A549 (cell line): ENCODE measurements at regions not wholly inside any gene's neighbourhood (a gene's known extent, or its start where the extent isn't known, plus 50 kb on each side); places are given as distances from the start of the nearest gene placed in this dataset.

ENCODE experiments used
- ATAC-seq, 2 experiments: fragments of 200-7000 bp in 1 of 2; fragments of >200 bp in 1 of 2; cut with Nextera tagmentation in 1 of 2; cut with Tn5 transposase in 1 of 2; 3 replicates each; pipeline versions ENCODE4 v1.8.0 to v1.9.1; 2018 to 2020; ENCODE audit warnings: mild to moderate bottlenecking in 1 of 2, moderate library complexity in 1 of 2
- CTCF ChIA-PET: fragments of 300-600 bp; sonication (Branson Sonifier 250); formaldehyde crosslinking; extraction: SDS; loops from one replicate; lab custom pipeline; 2021; ENCODE audit warnings: antibody characterized with exemption, inconsistent platforms; lab: Yijun Ruan, JAX
- POLR2A ChIA-PET: fragments of 350-600 bp; formaldehyde crosslinking; extraction: SDS; loops from one replicate; lab custom pipeline; 2021; ENCODE audit warnings: antibody characterized with exemption, inconsistent platforms; lab: Yijun Ruan, JAX
- DNase-seq, 2 experiments: peaks; one replicate each; pipeline versions ENCODE4 v3.0.0 to v3.0.0-alpha.2; 2011 to 2016; ENCODE audit warnings: low read depth in 1 of 2, low spot score in 1 of 2
- FAIRE-seq: peaks from 2 replicates; lab custom pipeline; 2011; peaks lifted over from hg19 to GRCh38; lab: Jason Lieb, UNC
- H3K27ac ChIP-seq, 2 experiments: fragments of >200 bp; sonication (Bioruptor Twin); formaldehyde crosslinking; 3 replicates each; pipeline ENCODE4 v1.5.1; 2016 to 2017
- H3K4me1 ChIP-seq: fragments of >200 bp; sonication (Bioruptor Twin); formaldehyde crosslinking; 3 replicates; pipeline ENCODE4 v1.6.1; 2016
- H3K4me2 ChIP-seq: fragments of >200 bp; sonication (Bioruptor Twin); formaldehyde crosslinking; 3 replicates; pipeline ENCODE4 v1.6.1; 2016
- H3K4me3 ChIP-seq: fragments of >200 bp; sonication (Bioruptor Twin); formaldehyde crosslinking; 3 replicates; pipeline ENCODE4 v1.5.1; 2016
- H3K9me3 ChIP-seq: fragments of >200 bp; sonication (Bioruptor Twin); formaldehyde crosslinking; 3 replicates; pipeline ENCODE4 v1.6.1; 2016
- BHLHE40 ChIP-seq: IDR thresholded peaks from 2 replicates; pipeline ENCODE4 v1.6.1; 2012; ENCODE audit warnings: low read depth, low read length, inconsistent platforms
- CBX2 ChIP-seq: fragments of 200-600 bp; sonication (generic); IDR thresholded peaks from 2 replicates; pipeline ENCODE4 v1.6.1; 2016; ENCODE audit warnings: low read depth, mild to moderate bottlenecking, borderline replicate concordance
- CHD4 ChIP-seq: fragments of 200-600 bp; sonication (generic); IDR thresholded peaks from 2 replicates; pipeline ENCODE4 v1.6.1; 2016; ENCODE audit warnings: antibody characterized with exemption, mild to moderate bottlenecking, borderline replicate concordance
- EHF ChIP-seq: fragments of 250-450 bp; sonication (Bioruptor Pico); IDR thresholded peaks from 2 replicates; pipeline ENCODE4 v1.5.0; 2020; ENCODE audit warnings: mild to moderate bottlenecking
- EP300 ChIP-seq, 2 experiments: fragments of >200 bp; sonication (Bioruptor Twin); formaldehyde crosslinking; IDR thresholded peaks; 2 replicates in 1 of 2; 3 replicates in 1 of 2; pipeline ENCODE4 v1.6.1; 2016 to 2017
- ESRRA ChIP-seq: fragments of 150-350 bp; IDR thresholded peaks from 2 replicates; pipeline ENCODE4 v1.6.1; 2014; ENCODE audit warnings: mild to moderate bottlenecking, low read length, borderline replicate concordance
- FOSL2 ChIP-seq, 2 experiments: fragments of 450-650 bp in 1 of 2; fragments of >200 bp in 1 of 2; sonication (Bioruptor Twin) in 1 of 2; formaldehyde crosslinking; IDR thresholded peaks; 2 replicates each; pipeline versions ENCODE4 v1.5.0 to v1.6.1; 2016 to 2020; ENCODE audit warnings: mild to moderate bottlenecking in 1 of 2, moderate library complexity in 1 of 2
- FOXS1 ChIP-seq: fragments of 250-450 bp; sonication (Bioruptor Pico); IDR thresholded peaks from 2 replicates; pipeline ENCODE4 v1.5.0; 2020; ENCODE audit warnings: mild to moderate bottlenecking, moderate library complexity
- GATA3 ChIP-seq: IDR thresholded peaks from 2 replicates; pipeline ENCODE4 v1.6.1; 2012; ENCODE audit warnings: borderline replicate concordance
- HDAC2 ChIP-seq: fragments of 200-600 bp; sonication (generic); IDR thresholded peaks from 2 replicates; pipeline ENCODE4 v1.6.1; 2016
- HOXB13 ChIP-seq: fragments of 250-450 bp; sonication (Bioruptor Pico); IDR thresholded peaks from 2 replicates; pipeline ENCODE4 v1.5.0; 2020; ENCODE audit warnings: low read depth, mild to moderate bottlenecking, moderate library complexity
- KDM1A ChIP-seq: fragments of 200-600 bp; sonication (generic); IDR thresholded peaks from 2 replicates; pipeline ENCODE4 v1.6.1; 2016; ENCODE audit warnings: low read depth, mild to moderate bottlenecking
- KDM5A ChIP-seq: fragments of 200-600 bp; sonication (generic); IDR thresholded peaks from 2 replicates; pipeline ENCODE4 v1.6.1; 2016; ENCODE audit warnings: antibody characterized with exemption, mild to moderate bottlenecking
- MYC ChIP-seq: IDR thresholded peaks from 2 replicates; pipeline ENCODE4 v1.6.1; 2012; ENCODE audit warnings: mild to moderate bottlenecking, inconsistent platforms, low read length, improper control_type of control experiment, borderline replicate concordance
- PHF8 ChIP-seq: fragments of 200-600 bp; sonication (generic); IDR thresholded peaks from 2 replicates; pipeline ENCODE4 v1.6.1; 2016; ENCODE audit warnings: low read depth, mild to moderate bottlenecking, antibody characterized with exemption, moderate library complexity, borderline replicate concordance
- POLR2AphosphoS2 ChIP-seq: conservative IDR thresholded peaks from 2 replicates; pipeline ENCODE4 v1.6.1; 2012; ENCODE audit warnings: low read length, improper control_type of control experiment, inconsistent platforms
- RARB ChIP-seq: fragments of 250-450 bp; sonication (Bioruptor Pico); IDR thresholded peaks from 2 replicates; pipeline ENCODE4 v1.8.0; 2021; ENCODE audit warnings: mild to moderate bottlenecking, moderate library complexity
- RFX5 ChIP-seq: fragments of 450-650 bp; IDR thresholded peaks from 2 replicates; pipeline ENCODE4 v1.7.1; 2014; ENCODE audit warnings: antibody characterized with exemption, mild to moderate bottlenecking, moderate library complexity
- RNF2 ChIP-seq: fragments of 200-600 bp; sonication (generic); IDR thresholded peaks from 2 replicates; pipeline ENCODE4 v1.6.1; 2016; ENCODE audit warnings: low read depth, mild to moderate bottlenecking, antibody characterized with exemption, moderate library complexity, borderline replicate concordance
- SMC3 ChIP-seq: fragments of >200 bp; sonication (Bioruptor Twin); formaldehyde crosslinking; IDR thresholded peaks from 3 replicates; pipeline ENCODE4 v1.6.1; 2018; ENCODE audit warnings: inconsistent platforms
- SREBF2 ChIP-seq: fragments of 450-650 bp; IDR thresholded peaks from 2 replicates; pipeline ENCODE4 v1.6.1; 2014; ENCODE audit warnings: mild to moderate bottlenecking, moderate library complexity
- ZFP36 ChIP-seq: fragments of 450-650 bp; IDR thresholded peaks from 2 replicates; pipeline ENCODE4 v1.6.1; 2014; ENCODE audit warnings: borderline replicate concordance; ENCODE audit not compliant: partially characterized antibody
- ZSCAN20 ChIP-seq: fragments of 250-450 bp; sonication (Bioruptor Pico); IDR thresholded peaks from 2 replicates; pipeline ENCODE4 v1.8.0; 2022; ENCODE audit warnings: mild to moderate bottlenecking, moderate library complexity
- WGBS: methylation state at CpG from one replicate; pipeline ENCODE4 v1.1.6; 2017; ENCODE audit errors: missing lambda C conversion rate; 5-methylcytosine and 5-hydroxymethylcytosine counted together
- TF ChIP-seq, protein P1 (sequence below): fragments of 250-450 bp; sonication (Bioruptor Pico); IDR thresholded peaks from 2 replicates; pipeline ENCODE4 v1.5.0; 2020; ENCODE audit warnings: low read depth, mild to moderate bottlenecking, moderate library complexity

DNA sequence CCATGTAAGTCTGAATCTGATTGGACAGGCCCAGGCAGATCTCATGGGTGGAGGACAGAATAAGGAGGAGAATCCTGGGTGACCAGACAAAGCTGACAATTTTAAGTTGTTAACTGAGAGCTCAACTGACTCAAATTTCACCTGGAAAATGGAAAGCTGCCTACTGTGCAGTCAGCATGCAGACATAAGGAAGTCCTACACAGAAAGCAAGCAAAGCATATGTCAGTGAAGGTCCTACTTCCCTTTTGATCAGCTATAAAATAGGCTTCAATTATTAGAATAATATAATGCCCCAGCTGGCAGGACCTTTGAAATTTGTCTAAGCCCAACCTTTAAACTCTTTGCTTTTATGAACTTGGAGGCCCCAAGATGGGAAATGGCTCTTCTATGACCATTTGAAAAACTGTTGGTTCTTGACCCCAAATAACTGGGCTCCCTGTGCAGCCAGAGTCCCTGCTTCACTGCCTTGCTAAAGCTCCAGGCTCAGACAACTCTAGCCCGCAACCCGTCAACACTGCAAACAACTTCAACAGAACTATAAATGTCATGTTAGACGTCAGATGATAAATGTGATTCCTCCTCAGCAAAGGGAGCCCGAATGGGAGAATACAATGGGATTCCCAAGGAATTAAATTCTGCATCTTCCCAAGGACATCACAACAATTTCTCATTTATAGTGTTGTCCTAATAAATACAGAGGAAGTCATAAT lies 118.9 kb upstream of the ADRA1B start:
- WGBS, result 87% methylated on average over 4 of the region's 4 CpGs
- no peak for ATAC-seq

DNA sequence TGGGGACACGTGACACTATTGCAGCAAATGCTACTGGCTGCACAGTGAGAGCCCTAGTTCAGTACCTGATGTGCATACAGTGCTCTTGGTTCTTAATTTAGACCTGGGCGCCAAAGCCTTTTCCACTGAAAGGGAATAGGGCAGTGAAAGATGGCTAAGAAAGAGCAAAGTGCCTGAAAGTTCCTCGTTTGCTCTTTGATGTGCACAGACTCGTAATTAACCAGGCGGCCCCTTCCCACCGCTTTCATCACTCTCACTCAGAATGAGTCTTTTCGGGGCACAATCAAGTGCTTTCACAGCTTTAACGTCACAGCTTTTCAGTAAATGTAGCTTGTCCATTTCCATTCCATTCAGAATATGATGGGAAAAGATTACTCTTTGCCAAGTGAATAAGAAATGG lies 116.6 kb upstream of the ADRA1B start:
- DNase-seq, result no peak
- H3K27ac ChIP-seq, result no peak overlapping the region
- POLR2A ChIA-PET, result no interaction called here
- no peak for FAIRE-seq
- H3K9me3 ChIP-seq, result no peaks in the 10 kb centered on the region
- H3K4me3 ChIP-seq, result no peak overlapping the region
- no peak for ATAC-seq
- TF ChIP-seq CHD4 (no peak), SMC3 (no peak), HOXB13 (CRISPR knock-in tag) (no peak), POLR2AphosphoS2 (no peak), ZSCAN20 (CRISPR knock-in tag) (no peak), EHF (CRISPR knock-in tag) (no peak), FOXS1 (no peak)
- TF ChIP-seq, all 56 proteins: peak for 0
- Histone ChIP-seq H3K4me2 (no peak overlapping the region), H3K4me1 (no peaks in the 10 kb centered on the region)
- WGBS, result 82% methylated on average over 8 of the region's 8 CpGs
- CTCF ChIA-PET, result interaction anchor here (0.6 kb wide), 1 partner anchor 150 kb away, joined by 3 read pairs; no protein-coding TSS in a partner anchor

More for the DNA sequence above, 118.9 kb upstream of the ADRA1B start:
- CTCF ChIA-PET, result interaction anchor here (0.7 to 1.5 kb wide), 4 partner anchors 17 to 353 kb away, joined by 3 to 9 read pairs (median 3); no protein-coding TSS in a partner anchor
- Histone ChIP-seq H3K4me3 (no peak overlapping the region), H3K27ac (no peak overlapping the region)
- POLR2A ChIA-PET, result no interaction called here
- TF ChIP-seq RFX5, result no peak
- no peak for TF ChIP-seq EHF (CRISPR knock-in tag)
- no peak for TF ChIP-seq POLR2AphosphoS2
- no peak for TF ChIP-seq RNF2
- no peak for TF ChIP-seq KDM5A
- no peak for TF ChIP-seq ESRRA
- no peak for TF ChIP-seq SREBF2
- TF ChIP-seq GATA3, result no peak
- TF ChIP-seq HDAC2, result no peak
- no peak for TF ChIP-seq EP300 (IDR thresholded peaks at IDR 0.05)
- no peak for TF ChIP-seq FOSL2 (IDR thresholded peaks at IDR 0.05)
- no peak for TF ChIP-seq FOSL2 (CRISPR knock-in tag; IDR thresholded peaks at IDR 0.05)
- no peak for TF ChIP-seq MYC
- TF ChIP-seq, protein P1, sequence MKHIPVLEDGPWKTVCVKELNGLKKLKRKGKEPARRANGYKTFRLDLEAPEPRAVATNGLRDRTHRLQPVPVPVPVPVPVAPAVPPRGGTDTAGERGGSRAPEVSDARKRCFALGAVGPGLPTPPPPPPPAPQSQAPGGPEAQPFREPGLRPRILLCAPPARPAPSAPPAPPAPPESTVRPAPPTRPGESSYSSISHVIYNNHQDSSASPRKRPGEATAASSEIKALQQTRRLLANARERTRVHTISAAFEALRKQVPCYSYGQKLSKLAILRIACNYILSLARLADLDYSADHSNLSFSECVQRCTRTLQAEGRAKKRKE (CRISPR knock-in tag), result no peak
- no peak for TF ChIP-seq ZFP36
- TF ChIP-seq PHF8, result no peak
- no peak for TF ChIP-seq RARB (CRISPR knock-in tag)
- TF ChIP-seq KDM1A, result no peak
- no peak for TF ChIP-seq BHLHE40
- no peak for TF ChIP-seq CBX2
- TF ChIP-seq, all 56 proteins: peak for 0
- no peak overlapping the region for H3K4me2 ChIP-seq
- DNase-seq (no peak), FAIRE-seq (no peak)
- H3K4me1 ChIP-seq, result no peaks in the 10 kb centered on the region
- H3K9me3 ChIP-seq, result no peaks in the 10 kb centered on the region
